GM19099 (cell line): ENCODE measurements at regions not wholly inside any gene's neighbourhood (a gene's known extent, or its start where the extent isn't known, plus 50 kb on each side); places are given as distances from the start of the nearest gene placed in this dataset.

ENCODE experiments used
- POLR2A ChIP-seq: IDR thresholded peaks from 3 replicates; pipeline ENCODE4 v1.6.1; 2011; ENCODE audit warnings: low read depth; ENCODE audit not compliant: insufficient read length; ENCODE audit errors: extremely low read depth

GRCh38 chr12:124371366-124371765 is 76.5 kb downstream of the RFLNA start:
- no peak for TF ChIP-seq POLR2A

GRCh38 chr12:124370851-124371250 is 76.0 kb downstream of the RFLNA start:
- TF ChIP-seq POLR2A, result no peak

GRCh38 chr12:124370384-124370783 is 75.5 kb downstream of the RFLNA start:
- no peak for TF ChIP-seq POLR2A

DNA sequence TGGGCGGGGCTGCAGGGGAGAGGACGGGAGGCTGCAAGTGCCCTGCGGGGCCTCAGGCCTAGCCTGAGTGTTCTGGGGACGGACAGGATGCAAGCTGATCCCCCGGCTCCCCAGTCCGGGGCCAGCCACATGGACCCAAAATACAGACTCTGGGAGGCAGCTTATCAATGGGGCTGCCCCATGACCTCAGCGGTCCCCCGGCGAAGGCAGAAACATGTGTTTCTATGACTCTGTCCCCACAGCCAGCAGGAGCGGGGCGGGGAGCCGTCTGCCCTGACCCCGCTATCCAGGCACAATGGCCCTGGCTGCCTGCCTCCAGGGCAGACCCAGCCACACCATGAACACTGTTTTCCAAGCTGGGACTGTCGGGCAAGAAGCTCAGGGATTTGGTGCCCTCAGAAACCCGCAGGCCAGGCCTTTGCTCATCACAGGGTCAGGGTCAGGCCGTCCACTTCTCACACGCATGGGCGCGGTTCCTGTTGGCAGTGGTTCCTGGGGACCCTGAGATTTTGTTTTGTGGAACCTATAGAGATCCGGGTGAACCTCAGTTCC is 75.0 kb downstream of the RFLNA start:
- TF ChIP-seq POLR2A, result no peak

GRCh38 chr12:124369055-124369826 is 74.3 kb downstream of the RFLNA start:
- TF ChIP-seq POLR2A, result no peak

DNA sequence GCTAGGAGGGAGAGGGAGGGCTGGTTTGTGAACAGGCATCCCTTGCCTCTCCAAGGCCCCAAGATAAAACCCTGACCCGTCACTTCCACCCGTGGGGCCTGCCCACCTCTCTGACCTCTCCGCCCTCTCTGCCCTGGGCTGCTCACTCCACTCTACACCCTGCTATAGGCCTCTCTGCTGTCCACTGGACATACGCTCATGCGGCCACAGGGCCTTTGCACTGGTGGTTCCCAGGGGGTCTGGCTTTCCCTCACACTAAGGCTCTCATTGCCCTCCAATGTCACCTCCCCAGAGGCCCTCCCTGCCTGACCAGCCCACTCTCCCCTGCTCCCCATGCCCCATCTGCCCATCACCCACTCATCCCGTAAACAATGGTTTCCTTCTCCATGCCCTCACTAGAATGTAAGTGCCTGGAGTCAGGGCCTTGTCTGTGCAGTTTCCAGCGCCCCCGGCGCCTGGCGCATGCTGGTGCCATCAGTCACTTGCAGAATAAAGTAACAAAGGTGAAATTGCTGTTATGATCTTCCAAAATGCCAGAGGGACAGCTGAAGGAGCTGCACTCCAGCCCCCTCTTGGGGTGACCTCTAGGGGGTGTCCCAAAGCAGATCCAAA is 73.6 kb downstream of the RFLNA start:
- no peak for TF ChIP-seq POLR2A

GRCh38 chr12:124365726-124366430 is 71.0 kb downstream of the RFLNA start:
- TF ChIP-seq POLR2A, result no peak
